Smooth muscle cell (in vitro differentiated cells): ENCODE measurements at regions not wholly inside any gene's neighbourhood (a gene's known extent, or its start where the extent isn't known, plus 50 kb on each side); places are given as distances from the start of the nearest gene placed in this dataset.

Experiments used
- DNase-seq: peaks from one replicate; lab custom pipeline; 2025; ENCODE audit not compliant: unreplicated experiment; lab: John Stamatoyannopoulos, UW
- H2AFZ ChIP-seq: fragments of 200-600 bp; sonication (generic); 2 replicates; pipeline ENCODE4 v1.6.0; 2016; ENCODE audit warnings: antibody characterized with exemption, low read depth, mild to moderate bottlenecking
- H3F3A ChIP-seq: fragments of 200-600 bp; sonication (generic); 2 replicates; pipeline ENCODE4 v1.6.0; 2017; ENCODE audit warnings: antibody characterized with exemption, low read depth
- H3K27ac ChIP-seq: fragments of 200-600 bp; sonication (generic); 2 replicates; pipeline ENCODE4 v1.5.1; 2016; ENCODE audit warnings: low read depth, mild to moderate bottlenecking
- H3K27me3 ChIP-seq: fragments of 200-600 bp; sonication (generic); 2 replicates; pipeline ENCODE4 v1.6.1; 2016; ENCODE audit warnings: low read depth, mild to moderate bottlenecking
- H3K36me3 ChIP-seq: fragments of 200-600 bp; sonication (generic); 2 replicates; pipeline ENCODE4 v1.5.1; 2016; ENCODE audit warnings: low read depth
- H3K4me1 ChIP-seq: fragments of 200-600 bp; sonication (generic); 2 replicates; pipeline ENCODE4 v1.5.1; 2016; ENCODE audit warnings: low read depth
- H3K4me2 ChIP-seq: fragments of 200-600 bp; sonication (generic); 2 replicates; pipeline ENCODE4 v1.6.0; 2016; ENCODE audit warnings: mild to moderate bottlenecking
- H3K4me3 ChIP-seq: fragments of 200-600 bp; sonication (generic); 2 replicates; pipeline ENCODE4 v1.5.1; 2016; ENCODE audit warnings: mild to moderate bottlenecking
- H3K79me2 ChIP-seq: fragments of 200-600 bp; sonication (generic); 2 replicates; pipeline ENCODE4 v1.6.0; 2016; ENCODE audit warnings: low read depth, mild to moderate bottlenecking
- H3K9ac ChIP-seq: fragments of 200-600 bp; sonication (generic); 2 replicates; pipeline ENCODE4 v1.6.0; 2016; ENCODE audit warnings: low read depth
- H3K9me3 ChIP-seq: fragments of 200-600 bp; sonication (generic); replicated peaks from 2 replicates; pipeline ENCODE4 v1.5.1; 2016; ENCODE audit warnings: low read depth
- H4K20me1 ChIP-seq: fragments of 200-600 bp; sonication (generic); 2 replicates; pipeline ENCODE4 v1.6.0; 2016; ENCODE audit warnings: low read depth
- CTCF ChIP-seq: fragments of 200-600 bp; sonication (generic); IDR thresholded peaks from 2 replicates; pipeline ENCODE4 v1.5.1; 2017; ENCODE audit warnings: borderline replicate concordance, mild to moderate bottlenecking, antibody characterized with exemption; ENCODE audit not compliant: insufficient read depth, poor library complexity, severe bottlenecking
- WGBS: methylation state at CpG from one replicate; pipeline ENCODE4 v1.1.7; 2016; ENCODE audit warnings: low lambda C conversion rate; 5-methylcytosine and 5-hydroxymethylcytosine counted together

- Histone ChIP-seq H3K4me3 (no peak overlapping the region), H3F3A (no peaks in the 10 kb centered on the region), H3K4me2 (no peak overlapping the region), H3K9me3 (no peaks in the 10 kb centered on the region), H3K36me3 (no peaks in the 10 kb centered on the region), H3K27ac (peak overlapping the region; percentile 23), H3K79me2 (no peaks in the 10 kb centered on the region), H4K20me1 (no peaks in the 10 kb centered on the region), H3K27me3 (no peaks in the 10 kb centered on the region), H3K9ac (no peak overlapping the region), H3K4me1 (no peaks in the 10 kb centered on the region), H2AFZ (peak overlapping the region; percentile 4)
- TF ChIP-seq CTCF, result no peak
- no peak for DNase-seq
Measured at GRCh38 chr2:200127848-200128247, 172.5 kb downstream of the MAIP1 start.

- H2AFZ ChIP-seq, result peak overlapping the region; percentile 4
- no peaks in the 10 kb centered on the region for H3K79me2 ChIP-seq
- H4K20me1 ChIP-seq, result no peaks in the 10 kb centered on the region
- no peaks in the 10 kb centered on the region for H3K36me3 ChIP-seq
- no peaks in the 10 kb centered on the region for H3K9me3 ChIP-seq
- peak overlapping the region; percentile 23 for H3K27ac ChIP-seq
- H3K9ac ChIP-seq, result no peak overlapping the region
- 98% methylated on average over 5 of the region's 5 CpGs for WGBS
- H3K4me2 ChIP-seq, result no peak overlapping the region
- H3K4me1 ChIP-seq, result no peaks in the 10 kb centered on the region
- TF ChIP-seq CTCF, result no peak
- no peak overlapping the region for H3K4me3 ChIP-seq
- DNase-seq, result no peak
- H3K27me3 ChIP-seq, result no peaks in the 10 kb centered on the region
- no peaks in the 10 kb centered on the region for H3F3A ChIP-seq
Measured at GRCh38 chr2:200128296-200128695, 172.9 kb downstream of the MAIP1 start.

GRCh38 chr2:200129721-200130462, 174.5 kb downstream of the MAIP1 start:
- TF ChIP-seq CTCF, result no peak
- no peaks in the 10 kb centered on the region for H4K20me1 ChIP-seq
- no peaks in the 10 kb centered on the region for H3K4me1 ChIP-seq
- H2AFZ ChIP-seq, result peak overlapping the region; percentile 29
- DNase-seq, result no peak
- H3K27ac ChIP-seq, result peak overlapping the region; percentile 81
- no peaks in the 10 kb centered on the region for H3K79me2 ChIP-seq
- H3K9ac ChIP-seq, result no peak overlapping the region
- no peaks in the 10 kb centered on the region for H3F3A ChIP-seq
- H3K9me3 ChIP-seq, result no peaks in the 10 kb centered on the region
- 88% methylated on average over 2 of the region's 2 CpGs for WGBS
- H3K36me3 ChIP-seq, result no peaks in the 10 kb centered on the region
- H3K4me2 ChIP-seq, result peak overlapping the region; percentile 37
- H3K27me3 ChIP-seq, result no peaks in the 10 kb centered on the region
- H3K4me3 ChIP-seq, result no peak overlapping the region

- WGBS, result 39% methylated on average over 5 of the region's 5 CpGs
- Histone ChIP-seq H3K4me1 (no peaks in the 10 kb centered on the region), H3K4me2 (peak overlapping the region; percentile 53), H3K79me2 (no peaks in the 10 kb centered on the region), H3K9ac (no peak overlapping the region), H3F3A (no peaks in the 10 kb centered on the region), H3K36me3 (no peaks in the 10 kb centered on the region), H4K20me1 (no peaks in the 10 kb centered on the region), H2AFZ (peak overlapping the region; percentile 29), H3K27me3 (no peaks in the 10 kb centered on the region), H3K4me3 (no peak overlapping the region), H3K9me3 (no peaks in the 10 kb centered on the region), H3K27ac (peak overlapping the region; percentile 81)
- no peak for DNase-seq
- no peak for TF ChIP-seq CTCF
Measured at GRCh38 chr2:200130762-200131166, 175.4 kb downstream of the MAIP1 start.
